22Rv1 (cell line): ENCODE measurements at regions not wholly inside any gene's neighbourhood (a gene's known extent, or its start where the extent isn't known, plus 50 kb on each side); places are given as distances from the start of the nearest gene placed in this dataset.

ENCODE experiments used
- CTCF ChIP-seq: fragments of 450-650 bp; IDR thresholded peaks from 2 replicates; pipeline ENCODE4 v1.5.1; 2017; ENCODE audit warnings: mild to moderate bottlenecking
- ZFX ChIP-seq: fragments of 450-650 bp; IDR thresholded peaks from 2 replicates; pipeline ENCODE4 v1.6.1; 2017; ENCODE audit warnings: antibody characterized with exemption, borderline replicate concordance

DNA sequence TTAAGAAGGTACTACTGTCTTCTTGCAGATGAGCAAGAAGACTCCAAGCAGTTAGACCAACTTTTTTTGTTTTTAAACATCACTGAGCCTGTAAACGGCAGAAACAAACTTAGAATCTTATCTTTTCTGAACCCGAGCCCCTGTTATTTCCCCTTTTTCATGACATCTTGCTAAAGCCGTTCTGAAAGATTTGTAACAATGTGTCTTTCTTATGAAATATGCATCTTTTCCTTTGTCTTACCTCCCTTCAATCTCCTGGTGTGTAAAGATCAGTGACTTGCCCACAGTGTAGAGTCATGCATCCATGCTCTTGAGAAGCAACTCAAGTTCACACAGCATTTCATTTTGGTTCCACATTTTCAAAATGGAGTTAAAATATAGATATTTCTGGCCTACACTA lies 288.8 kb upstream of the CELF4 start:
- TF ChIP-seq CTCF (no peak), ZFX (no peak)
